GM19238 (cell line): ENCODE measurements at regions not wholly inside any gene's neighbourhood (a gene's known extent, or its start where the extent isn't known, plus 50 kb on each side); places are given as distances from the start of the nearest gene placed in this dataset.

Experiments
- DNase-seq: peaks from one replicate; pipeline ENCODE4 v3.0.0; 2011; ENCODE audit warnings: low spot score; ENCODE audit not compliant: insufficient read length

GRCh38 chr2:55973673-55974072 is 50.1 kb upstream of the EFEMP1 start:
- DNase-seq, result no peak

- no peak for DNase-seq
Measured at GRCh38 chr2:55976681-55977080, 53.1 kb upstream of the EFEMP1 start.

GRCh38 chr2:55985406-55985805 is 61.8 kb upstream of the EFEMP1 start:
- no peak for DNase-seq

GRCh38 chr2:55986001-55986400 is 62.4 kb upstream of the EFEMP1 start:
- no peak for DNase-seq

- no peak for DNase-seq
Measured at GRCh38 chr2:55986700-55987440, 63.3 kb upstream of the EFEMP1 start.

GRCh38 chr2:55989405-55989804 is 65.8 kb upstream of the EFEMP1 start:
- no peak for DNase-seq

GRCh38 chr2:55992455-55992854 is 68.9 kb upstream of the EFEMP1 start:
- DNase-seq, result no peak

- no peak for DNase-seq
Measured at GRCh38 chr2:55993685-55994084, 70.1 kb upstream of the EFEMP1 start.

- no peak for DNase-seq
Measured at GRCh38 chr2:55995211-55995610, 71.6 kb upstream of the EFEMP1 start.

- no peak for DNase-seq
Measured at GRCh38 chr2:55995902-55996301, 72.3 kb upstream of the EFEMP1 start.

GRCh38 chr2:55999231-55999630 is 75.6 kb upstream of the EFEMP1 start:
- no peak for DNase-seq

- DNase-seq, result no peak
Measured at GRCh38 chr2:55999790-56000189, 76.2 kb upstream of the EFEMP1 start.

GRCh38 chr2:56001947-56002346 is 78.4 kb upstream of the EFEMP1 start:
- no peak for DNase-seq

- no peak for DNase-seq
Measured at GRCh38 chr2:56008661-56009431, 85.3 kb upstream of the EFEMP1 start.

GRCh38 chr2:56009758-56010458 is 86.3 kb upstream of the EFEMP1 start:
- DNase-seq, result no peak

- no peak for DNase-seq
Measured at GRCh38 chr2:56011624-56012023, 88.0 kb upstream of the EFEMP1 start.

GRCh38 chr2:56012221-56012765 is 88.7 kb upstream of the EFEMP1 start:
- no peak for DNase-seq

- DNase-seq, result no peak
Measured at GRCh38 chr2:56013475-56013874, 89.9 kb upstream of the EFEMP1 start.

- no peak for DNase-seq
Measured at GRCh38 chr2:56014046-56014730, 90.6 kb upstream of the EFEMP1 start.

GRCh38 chr2:56015711-56016115 is 92.1 kb upstream of the EFEMP1 start:
- no peak for DNase-seq

- DNase-seq, result no peak
Measured at GRCh38 chr2:56017784-56018183, 94.2 kb upstream of the EFEMP1 start.
